ENCODE measurements at regions not wholly inside any gene's neighbourhood (a gene's known extent, or its start where the extent isn't known, plus 50 kb on each side); places are given as distances from the start of the nearest gene placed in this dataset.

GRCh38 chr6:11437824-11438459 is 99.6 kb upstream of the TMEM170B start:
- TF ChIP-seq CTCF (IDR thresholded peaks at IDR 0.05) (no peak), POLR2A (IDR thresholded peaks at IDR 0.05) (no peak)

Data from Peyer's patch (tissue), 4 donors.